ENCODE measurements at regions not wholly inside any gene's neighbourhood (a gene's known extent, or its start where the extent isn't known, plus 50 kb on each side); places are given as distances from the start of the nearest gene placed in this dataset.

DNA sequence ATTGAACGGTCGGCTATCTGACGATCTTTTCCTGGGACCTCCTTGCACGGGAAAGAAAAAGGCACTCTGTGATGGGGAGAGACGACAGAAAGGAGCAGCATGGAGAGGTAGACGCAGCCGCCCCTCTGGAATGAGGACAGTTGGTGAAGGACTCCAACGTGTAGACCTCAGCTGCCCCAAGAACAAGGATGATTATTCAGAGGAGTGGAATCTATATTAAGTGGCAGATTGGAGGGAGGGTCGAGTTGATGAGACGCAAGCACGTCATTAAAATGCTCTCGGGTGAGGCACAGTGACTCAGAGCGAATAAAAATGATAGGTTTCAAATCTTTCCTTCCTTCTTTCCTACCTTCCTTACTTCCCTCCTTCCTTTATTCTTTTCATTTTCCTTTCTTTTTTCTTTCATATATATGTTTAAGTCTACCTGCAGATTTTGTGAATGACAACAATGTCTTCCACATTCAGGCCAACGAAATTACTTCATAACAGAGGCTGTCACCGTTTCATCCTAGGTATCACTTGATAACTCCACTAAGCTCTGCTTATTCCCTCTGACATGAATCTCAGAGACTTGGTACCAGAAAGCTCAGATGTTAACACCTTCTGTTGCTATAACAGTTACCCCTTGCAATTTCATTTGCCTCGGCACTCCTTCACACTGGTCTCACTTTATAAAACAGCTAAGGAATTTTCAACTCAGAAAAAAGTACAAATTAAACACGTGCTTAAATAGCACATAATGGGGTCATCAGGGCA lies 110.0 kb upstream of the PPARGC1A start:
- in situ Hi-C loops (cut with MboI; ENCODE audit: low sequenced_read_pairs, unreplicated experiment), result no loop called here
- TF ChIP-seq, protein P1, sequence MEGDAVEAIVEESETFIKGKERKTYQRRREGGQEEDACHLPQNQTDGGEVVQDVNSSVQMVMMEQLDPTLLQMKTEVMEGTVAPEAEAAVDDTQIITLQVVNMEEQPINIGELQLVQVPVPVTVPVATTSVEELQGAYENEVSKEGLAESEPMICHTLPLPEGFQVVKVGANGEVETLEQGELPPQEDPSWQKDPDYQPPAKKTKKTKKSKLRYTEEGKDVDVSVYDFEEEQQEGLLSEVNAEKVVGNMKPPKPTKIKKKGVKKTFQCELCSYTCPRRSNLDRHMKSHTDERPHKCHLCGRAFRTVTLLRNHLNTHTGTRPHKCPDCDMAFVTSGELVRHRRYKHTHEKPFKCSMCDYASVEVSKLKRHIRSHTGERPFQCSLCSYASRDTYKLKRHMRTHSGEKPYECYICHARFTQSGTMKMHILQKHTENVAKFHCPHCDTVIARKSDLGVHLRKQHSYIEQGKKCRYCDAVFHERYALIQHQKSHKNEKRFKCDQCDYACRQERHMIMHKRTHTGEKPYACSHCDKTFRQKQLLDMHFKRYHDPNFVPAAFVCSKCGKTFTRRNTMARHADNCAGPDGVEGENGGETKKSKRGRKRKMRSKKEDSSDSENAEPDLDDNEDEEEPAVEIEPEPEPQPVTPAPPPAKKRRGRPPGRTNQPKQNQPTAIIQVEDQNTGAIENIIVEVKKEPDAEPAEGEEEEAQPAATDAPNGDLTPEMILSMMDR (IDR thresholded peaks at IDR 0.05; ENCODE audit: borderline replicate concordance, control extremely low read depth, extremely low read depth, insufficient read depth, missing control alignments), result no peak
- no peak for DNase-seq (ENCODE audit: low spot score)

DNA sequence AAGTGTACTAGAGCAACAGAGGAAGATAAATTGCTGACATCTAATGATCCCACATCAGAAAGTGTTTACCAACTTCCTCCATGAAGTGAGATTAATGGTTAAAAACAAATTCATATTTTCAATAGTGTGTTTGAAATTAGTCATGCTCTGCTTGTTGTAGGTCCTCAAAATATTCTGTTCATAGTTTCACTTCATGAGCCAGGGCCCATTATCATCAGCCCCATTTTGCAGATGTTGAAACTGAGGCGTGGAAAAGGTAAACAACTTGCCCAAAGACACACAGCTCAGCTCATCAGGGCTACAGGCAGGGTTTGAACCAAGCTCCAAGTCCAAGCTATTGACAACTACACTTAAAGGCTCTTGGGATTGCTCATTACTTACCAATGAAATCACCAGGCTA lies 103.5 kb upstream of the PPARGC1A start:
- no peak for DNase-seq (ENCODE audit: low spot score)
- in situ Hi-C loops (cut with MboI; ENCODE audit: low sequenced_read_pairs, unreplicated experiment), result no loop called here
- TF ChIP-seq, protein P1 (IDR thresholded peaks at IDR 0.05; ENCODE audit: borderline replicate concordance, control extremely low read depth, extremely low read depth, insufficient read depth, missing control alignments), result no peak

DNA sequence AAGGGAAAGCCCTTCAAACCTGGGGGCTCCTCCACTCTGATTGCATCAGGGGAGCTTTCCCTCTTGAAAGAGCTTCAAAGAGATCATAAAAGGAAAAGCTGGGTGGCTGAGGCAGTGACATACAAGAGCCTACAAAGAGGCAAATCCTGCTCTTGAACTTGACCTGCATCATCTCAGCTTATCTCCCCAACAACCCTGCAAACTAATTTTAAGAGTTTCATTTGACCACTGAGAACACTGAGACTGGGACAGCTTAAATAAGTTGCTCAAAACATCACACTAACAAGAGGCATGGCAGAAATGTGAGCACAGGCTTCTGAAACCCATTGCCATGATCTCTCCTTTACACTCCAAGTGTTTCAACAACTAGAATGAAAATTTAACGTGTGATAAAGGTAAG lies 101.6 kb upstream of the PPARGC1A start:
- in situ Hi-C loops (cut with MboI; ENCODE audit: low sequenced_read_pairs, unreplicated experiment), result no loop called here
- TF ChIP-seq, protein P1 (IDR thresholded peaks at IDR 0.05; ENCODE audit: borderline replicate concordance, control extremely low read depth, extremely low read depth, insufficient read depth, missing control alignments), result no peak
- no peak for DNase-seq (ENCODE audit: low spot score)

DNA sequence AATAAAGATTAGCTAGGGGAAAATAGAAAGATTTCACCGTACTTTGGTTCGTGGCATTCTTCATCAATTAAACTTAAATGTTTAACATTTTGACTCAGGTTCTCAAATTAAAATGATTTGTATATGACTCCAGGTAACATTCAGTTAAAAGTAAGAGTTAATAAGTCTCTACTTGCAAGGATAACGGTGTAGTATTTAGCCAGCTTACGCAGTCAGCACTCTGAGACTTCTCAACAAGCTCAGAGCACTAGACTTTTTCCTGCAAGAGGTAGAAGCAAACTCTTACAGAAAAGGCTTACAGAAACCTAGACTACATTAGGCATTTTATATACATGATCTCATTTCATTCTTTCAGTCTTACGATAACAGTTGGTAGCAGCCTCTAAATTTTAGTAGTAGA lies 96.4 kb upstream of the PPARGC1A start:
- DNase-seq (ENCODE audit: low spot score), result no peak
- in situ Hi-C loops (cut with MboI; ENCODE audit: low sequenced_read_pairs, unreplicated experiment), result no loop called here
- TF ChIP-seq, protein P1 (IDR thresholded peaks at IDR 0.05; ENCODE audit: borderline replicate concordance, control extremely low read depth, extremely low read depth, insufficient read depth, missing control alignments), result no peak

DNA sequence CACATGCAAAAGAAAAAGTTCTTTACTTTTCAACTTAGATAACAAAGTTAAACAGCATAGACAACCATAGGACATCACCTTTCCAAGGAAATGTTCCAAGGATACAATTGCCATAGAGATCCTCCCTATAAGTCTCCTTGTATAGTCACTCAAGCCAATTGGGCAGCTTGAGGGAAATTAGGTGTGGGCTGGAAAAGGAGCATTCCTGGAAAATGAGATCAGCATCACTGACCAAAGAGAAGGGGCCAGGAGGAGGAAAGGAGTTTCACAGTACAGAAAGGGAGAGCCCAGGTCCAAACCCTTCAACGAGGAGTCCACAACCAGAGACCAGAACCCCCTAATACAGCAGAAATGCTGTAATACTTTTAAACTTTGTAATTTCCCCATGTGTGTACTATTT lies 91.5 kb upstream of the PPARGC1A start:
- TF ChIP-seq, protein P1 (IDR thresholded peaks at IDR 0.05; ENCODE audit: borderline replicate concordance, control extremely low read depth, extremely low read depth, insufficient read depth, missing control alignments), result no peak
- DNase-seq (ENCODE audit: low spot score), result no peak
- in situ Hi-C loops (cut with MboI; ENCODE audit: low sequenced_read_pairs, unreplicated experiment), result no loop called here

DNA sequence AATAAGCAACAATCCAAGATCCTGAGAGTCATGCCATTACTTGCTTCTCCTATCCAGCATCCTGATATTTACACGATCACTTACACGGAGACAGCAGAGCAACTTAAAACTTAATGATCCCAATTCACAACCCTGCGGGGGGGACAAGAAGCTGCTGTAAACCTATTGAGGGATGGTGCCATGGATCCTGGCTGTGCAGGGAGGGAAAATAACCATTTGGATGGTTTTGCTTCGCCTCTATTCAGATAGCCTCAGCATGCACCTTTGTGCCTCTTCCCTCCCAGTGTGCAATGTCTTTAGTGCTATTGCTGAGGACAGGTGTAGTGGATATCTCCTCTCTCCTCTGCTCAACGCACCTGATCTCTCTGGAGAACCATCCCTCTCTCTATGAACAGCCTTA lies 89.7 kb upstream of the PPARGC1A start:
- TF ChIP-seq, protein P1 (IDR thresholded peaks at IDR 0.05; ENCODE audit: borderline replicate concordance, control extremely low read depth, extremely low read depth, insufficient read depth, missing control alignments), result no peak

More for the DNA sequence above, 89.7 kb upstream of the PPARGC1A start:
- in situ Hi-C loops (cut with MboI; ENCODE audit: low sequenced_read_pairs, unreplicated experiment), result no loop called here
- no peak for DNase-seq (ENCODE audit: low spot score)
